Hypothalamus (tissue), 51 donors: ENCODE measurements at regions not wholly inside any gene's neighbourhood (a gene's known extent, or its start where the extent isn't known, plus 50 kb on each side); places are given as distances from the start of the nearest gene placed in this dataset.
"Not testable (repeated sequence)": the region's sequence is repeated elsewhere in the genome, so short reads cannot be mapped to it uniquely, and the experiment has no call there.

Experiments used
- DNase-seq, 51 donors: peaks; one replicate each; lab custom pipeline; 2025; lab: John Stamatoyannopoulos, UW

GRCh38 chr1:38677756-38678155, 181.8 kb downstream of the RRAGC start:
- no peak for DNase-seq

- no peak for DNase-seq
Observed at GRCh38 chr1:38677311-38677710, 182.3 kb downstream of the RRAGC start.

DNA sequence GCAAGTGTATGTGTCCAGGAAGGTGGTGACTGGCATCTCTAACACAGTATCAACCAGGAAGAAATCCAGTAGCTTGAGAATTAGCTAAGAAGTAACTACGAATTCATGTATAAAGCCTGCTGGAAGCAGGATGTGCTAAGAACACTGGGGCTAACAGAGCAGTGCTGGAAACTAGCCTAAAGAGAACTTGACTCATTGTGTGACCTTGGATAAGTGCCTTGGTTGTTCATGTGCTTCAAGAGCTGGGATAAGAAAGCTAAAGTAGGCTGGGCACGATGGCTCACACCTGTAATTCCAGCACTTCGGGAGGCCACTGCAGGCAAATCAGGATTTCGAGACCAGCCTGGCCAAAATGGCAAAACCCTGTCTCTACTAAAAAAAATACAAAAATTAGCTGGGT, 186.9 kb downstream of the RRAGC start:
- no peak for DNase-seq

DNA sequence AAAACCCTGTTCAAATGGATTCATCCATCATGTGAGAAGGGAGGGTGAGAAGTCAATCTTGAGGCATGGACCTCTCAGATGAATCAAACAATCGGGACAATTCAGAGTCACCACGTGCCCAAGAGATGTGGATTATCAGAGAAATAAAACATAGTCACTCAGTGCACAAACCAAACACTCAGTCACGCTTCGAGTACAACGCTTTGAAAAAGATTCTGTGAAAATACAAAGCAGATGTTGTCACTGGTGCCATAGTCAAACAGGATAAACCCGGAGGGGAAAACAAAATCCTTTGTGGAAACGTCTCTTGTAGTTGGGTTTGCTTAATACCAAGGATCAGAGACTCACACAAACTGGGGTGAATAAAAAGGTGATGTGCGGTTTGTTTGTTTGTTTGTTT, 188.4 kb downstream of the RRAGC start:
- DNase-seq, result peak in 1 of 51 donors; percentile 20

- no peak for DNase-seq
Observed at GRCh38 chr1:38670544-38671122, 188.9 kb downstream of the RRAGC start.

GRCh38 chr1:38667626-38668025, 191.9 kb downstream of the RRAGC start:
- DNase-seq, result no peak

DNA sequence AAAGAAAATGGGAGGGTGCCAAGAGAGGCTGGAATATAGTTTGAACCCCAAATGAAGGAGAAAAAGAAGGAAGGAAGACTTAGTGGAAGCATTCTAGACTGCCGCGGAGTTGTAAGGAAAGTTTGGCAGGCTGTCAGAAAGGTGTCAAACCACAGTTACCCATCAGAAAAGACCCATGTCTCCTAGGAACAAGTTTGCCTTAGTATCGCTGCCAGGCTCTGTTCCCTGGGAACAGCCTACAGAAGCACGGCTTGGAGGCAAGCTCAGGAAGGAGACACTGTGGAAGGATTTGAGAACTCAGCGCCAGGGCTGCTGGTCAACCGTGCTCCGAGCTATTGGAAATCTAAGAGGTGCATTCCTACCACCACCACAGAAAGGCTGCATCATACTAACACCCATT, 197.4 kb downstream of the RRAGC start:
- peak in 18 of 51 donors; percentile 1 to 52 (median 16) for DNase-seq

- no peak for DNase-seq
Observed at GRCh38 chr1:38658883-38659282, 200.7 kb downstream of the RRAGC start.

DNA sequence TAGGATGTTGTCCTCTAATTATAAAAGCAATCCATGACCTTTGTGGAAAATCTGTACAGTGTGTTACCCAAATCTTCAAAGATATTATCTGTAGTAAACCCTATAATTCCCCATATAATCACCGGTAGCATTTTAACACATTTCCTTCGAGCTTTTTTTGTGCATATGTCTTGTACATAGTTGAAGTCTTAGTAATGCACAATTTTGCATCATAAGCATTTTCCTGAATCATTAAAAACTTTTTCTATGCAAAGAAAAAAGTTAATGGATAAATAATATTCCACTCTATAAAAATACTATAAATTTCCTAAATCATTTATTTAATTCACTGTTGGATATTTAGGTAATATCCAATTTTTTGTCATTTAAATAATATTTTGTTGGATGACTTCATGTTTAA, 201.7 kb downstream of the RRAGC start:
- no peak for DNase-seq

GRCh38 chr1:38657207-38657840, 202.2 kb downstream of the RRAGC start:
- DNase-seq, result no peak

DNA sequence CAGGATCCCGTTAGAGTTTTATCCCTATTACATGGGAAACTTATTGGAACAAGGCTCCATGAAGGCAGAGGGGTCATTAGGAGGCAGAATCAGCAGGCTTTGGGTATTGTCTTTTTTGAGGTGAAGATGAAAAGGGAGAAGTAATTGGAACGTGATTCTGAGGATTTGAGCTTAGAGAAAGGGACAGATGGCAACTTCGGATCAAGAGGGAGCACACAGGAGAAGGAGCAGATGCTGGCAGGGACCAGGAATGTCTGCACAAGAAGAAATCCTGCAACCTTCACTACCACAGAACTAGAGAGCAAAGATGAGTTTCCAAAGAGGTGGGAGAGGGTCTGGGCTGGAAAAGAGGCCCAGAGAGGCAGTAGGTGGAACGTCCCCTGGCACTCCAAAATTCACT, 202.8 kb downstream of the RRAGC start:
- DNase-seq, result no peak

DNA sequence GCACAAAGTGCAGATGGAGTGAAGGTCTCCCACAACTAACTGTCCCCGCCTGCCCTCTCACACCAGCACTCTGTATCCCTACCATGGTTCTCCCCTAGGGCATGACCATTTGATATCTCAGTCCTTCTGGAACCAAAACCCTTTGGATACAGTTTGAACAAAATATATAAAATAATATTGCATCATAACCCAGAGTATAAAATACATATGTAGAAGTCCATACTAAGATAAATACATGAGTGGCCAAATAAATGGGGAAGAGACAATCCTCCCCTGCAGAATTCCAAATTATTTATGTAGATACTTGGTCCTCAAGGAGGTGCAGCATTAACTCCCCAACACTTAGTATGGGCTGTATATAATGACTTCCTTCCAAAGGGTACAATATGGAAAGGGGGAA, 207.4 kb downstream of the RRAGC start:
- no peak for DNase-seq

- DNase-seq, result no peak
Observed at GRCh38 chr1:38651669-38652068, 207.9 kb downstream of the RRAGC start.

GRCh38 chr1:38648417-38648816, 211.2 kb downstream of the RRAGC start:
- DNase-seq, result no peak

GRCh38 chr1:38647341-38647740, 212.2 kb downstream of the RRAGC start:
- DNase-seq, result not testable (repeated sequence)

DNA sequence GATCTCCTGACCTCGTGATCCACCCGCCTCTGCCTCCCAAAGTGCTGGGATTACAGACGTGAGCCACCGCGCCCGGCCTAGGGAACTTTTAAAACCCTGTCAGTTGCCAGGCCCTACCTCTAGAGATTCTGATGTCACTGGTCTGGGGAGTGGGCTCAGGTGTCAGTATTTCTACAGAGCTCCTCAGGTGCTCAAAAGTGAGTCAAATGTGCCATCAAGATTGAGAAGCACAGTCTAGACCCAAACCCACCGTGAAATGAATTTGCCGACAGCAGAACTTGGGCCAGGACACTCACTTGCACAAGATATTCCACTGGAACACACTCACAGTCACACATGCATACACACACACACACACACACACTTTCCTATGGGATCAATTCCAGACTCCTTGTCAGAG, 215.5 kb downstream of the RRAGC start:
- DNase-seq, result no peak

GRCh38 chr1:38641661-38642060, 217.9 kb downstream of the RRAGC start:
- no peak for DNase-seq

- no peak for DNase-seq
Observed at GRCh38 chr1:38640371-38640770, 219.2 kb downstream of the RRAGC start.

GRCh38 chr1:38628241-38628640, 231.3 kb downstream of the RRAGC start:
- DNase-seq, result no peak

DNA sequence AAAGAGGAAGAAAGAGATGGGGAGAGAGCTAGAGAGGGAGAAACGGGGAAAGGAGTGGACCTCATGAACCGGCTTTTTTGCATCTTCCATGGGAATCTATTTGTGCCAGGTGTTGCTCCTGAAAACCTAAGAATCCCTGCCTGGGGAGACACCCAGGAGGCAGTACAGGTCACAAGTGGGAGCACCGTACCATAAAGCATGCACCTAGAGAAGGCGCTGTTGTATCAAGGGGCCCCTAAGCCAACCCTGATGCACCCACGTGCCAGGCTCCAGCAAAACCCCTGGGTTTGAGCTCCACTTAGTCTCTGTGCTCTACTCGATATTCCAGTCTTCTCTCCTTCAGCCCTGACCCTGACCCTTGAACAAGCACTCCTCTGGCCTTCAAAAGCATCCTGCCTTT, 233.6 kb downstream of the RRAGC start:
- DNase-seq, result no peak

GRCh38 chr1:38624336-38625039, 235.1 kb downstream of the RRAGC start:
- DNase-seq, result no peak

DNA sequence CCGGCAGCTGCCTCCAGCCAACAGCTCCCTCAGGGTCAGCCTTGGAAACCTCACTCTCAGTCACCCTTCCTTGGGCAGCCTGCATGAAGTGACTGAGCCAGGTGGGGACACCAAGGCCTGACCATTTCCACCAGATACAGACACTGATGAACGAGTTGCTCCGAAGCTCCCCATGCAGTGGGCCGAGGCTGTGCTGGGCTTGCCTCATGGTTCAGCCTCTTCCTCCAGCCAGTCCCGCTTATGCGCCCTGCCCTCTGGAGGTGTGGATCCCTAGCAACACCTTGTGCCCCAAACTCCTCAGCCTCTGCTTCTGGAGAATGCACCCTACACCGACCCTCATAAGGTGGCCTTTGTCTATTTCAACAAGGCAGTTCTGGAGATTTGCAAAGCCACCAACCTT, 236.0 kb downstream of the RRAGC start:
- no peak for DNase-seq
